ENCODE measurements at regions not wholly inside any gene's neighbourhood (a gene's known extent, or its start where the extent isn't known, plus 50 kb on each side); places are given as distances from the start of the nearest gene placed in this dataset.
"Not testable (repeated sequence)": the region's sequence is repeated elsewhere in the genome, so short reads cannot be mapped to it uniquely, and the experiment has no call there.

DNA sequence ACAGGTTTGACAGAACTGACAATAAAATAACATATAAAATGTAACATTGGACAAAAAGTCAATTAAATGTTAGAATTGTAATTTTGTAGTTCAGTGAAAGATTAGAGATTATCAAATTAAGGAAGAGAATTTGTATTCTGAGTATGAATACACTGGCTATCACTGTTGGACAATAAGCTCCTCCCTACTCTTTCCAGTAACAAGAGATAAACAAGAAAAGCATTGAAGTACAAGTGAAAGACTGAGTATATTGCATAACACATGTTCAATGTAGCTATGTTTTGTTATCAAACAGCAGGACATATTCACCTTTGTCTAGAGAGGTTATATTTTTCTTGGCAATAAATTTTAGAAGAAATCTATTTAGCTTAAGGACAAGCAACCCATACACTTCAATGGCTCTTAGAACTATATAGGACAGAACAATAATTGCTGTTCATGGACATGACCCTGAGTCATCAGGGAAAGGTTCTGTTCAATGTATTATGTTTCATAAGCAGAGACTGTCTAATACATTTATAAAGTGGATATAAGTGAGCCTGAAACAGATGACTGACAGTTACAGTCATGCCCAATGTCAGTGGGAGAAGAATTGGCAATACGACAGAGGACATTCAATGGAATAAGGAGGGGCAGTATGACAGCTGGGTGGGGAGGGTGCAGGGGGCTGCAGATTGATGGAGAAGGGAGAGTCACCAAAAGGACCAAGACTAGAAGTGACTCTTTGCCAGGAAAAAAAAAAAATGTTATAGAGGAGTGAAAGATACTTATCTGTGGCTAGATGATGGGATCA is 520.4 kb downstream of the FRK start:
- DNase-seq, result no peak

DNA sequence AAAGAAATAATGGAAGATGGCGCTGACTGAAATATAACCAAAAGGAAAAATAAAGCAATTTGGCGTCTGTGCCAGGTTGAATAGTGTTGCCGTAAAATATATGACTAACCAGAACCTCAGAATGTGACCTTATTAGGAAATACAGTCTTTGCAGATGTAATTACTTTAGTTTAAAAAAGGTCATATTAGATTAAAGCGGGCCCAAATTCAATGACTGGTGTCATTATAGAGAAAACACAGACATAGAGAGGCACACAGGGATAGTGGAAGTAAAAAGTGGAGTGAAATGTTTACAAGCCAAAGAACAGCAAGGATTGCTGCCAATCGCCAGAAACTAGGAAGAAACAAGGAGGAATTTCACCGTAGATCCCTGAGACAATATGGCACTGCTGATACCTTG is 521.2 kb downstream of the FRK start:
- DNase-seq, result no peak

GRCh38 chr6:115524821-115525220 is 535.9 kb downstream of the FRK start:
- no peak for DNase-seq

GRCh38 chr6:115521747-115522146 is 538.9 kb downstream of the FRK start:
- not testable (repeated sequence) for DNase-seq

GRCh38 chr6:115514656-115515055 is 546.0 kb downstream of the FRK start:
- no peak for DNase-seq

DNA sequence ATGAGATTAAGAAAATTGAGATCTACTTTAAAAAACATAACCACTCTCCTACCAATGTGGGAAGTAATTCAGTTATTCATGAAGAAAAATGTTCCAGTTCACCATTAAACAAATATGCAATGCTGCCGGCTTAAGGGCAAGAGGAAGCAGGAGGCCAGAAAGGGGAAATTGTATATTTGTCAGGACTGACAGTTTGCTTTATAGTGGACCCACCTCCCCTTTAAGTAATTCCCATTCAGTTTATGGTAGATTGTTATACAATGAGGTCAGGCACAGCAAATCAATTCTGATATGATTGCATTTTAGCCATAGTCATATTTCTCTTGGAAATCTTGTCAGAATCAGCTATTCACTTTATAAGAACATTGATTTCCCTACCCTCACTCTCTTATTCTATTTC is 547.8 kb downstream of the FRK start:
- no peak for DNase-seq

- DNase-seq, result no peak
Measured at GRCh38 chr6:115511771-115512170, 548.9 kb downstream of the FRK start.

GRCh38 chr6:115502432-115502831 is 558.3 kb downstream of the FRK start:
- DNase-seq, result not testable (repeated sequence)

DNA sequence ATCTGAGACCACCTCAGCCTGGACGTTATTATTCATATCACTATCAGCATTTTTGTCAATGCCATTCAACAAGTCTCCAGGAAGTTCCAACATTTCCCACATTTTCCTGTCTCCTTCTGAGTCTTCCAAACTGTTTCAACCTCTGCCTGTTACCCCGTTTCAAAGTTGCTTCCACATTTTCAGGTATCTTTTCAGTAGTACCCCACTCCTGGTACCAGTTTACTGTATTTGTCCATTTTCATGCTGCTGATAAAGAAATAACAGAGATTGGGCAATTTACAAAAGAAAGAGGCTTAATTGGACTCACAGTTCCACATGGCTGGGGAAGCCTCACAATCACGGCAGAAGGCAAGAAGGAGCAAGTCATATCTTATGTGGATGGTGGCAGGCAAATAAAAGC is 565.5 kb downstream of the FRK start:
- DNase-seq, result no peak

DNA sequence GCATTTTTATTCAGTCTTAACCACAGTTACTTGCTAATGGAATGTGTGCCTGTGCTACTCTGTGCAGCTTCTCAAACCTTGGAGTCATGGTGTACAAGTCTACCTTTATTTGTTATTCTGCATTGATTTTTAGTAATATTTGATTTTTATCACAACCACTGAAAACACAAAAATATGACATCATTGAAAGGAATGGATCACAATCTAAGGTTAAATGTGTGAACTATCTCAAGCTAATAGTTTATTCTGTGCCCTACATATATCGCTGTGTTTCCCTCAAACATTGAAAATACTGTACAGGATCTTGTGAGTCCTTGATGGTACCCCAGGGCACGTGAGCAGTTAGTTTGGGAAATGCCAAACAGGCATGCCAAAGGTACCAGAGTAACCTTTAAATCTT is 573.4 kb downstream of the FRK start:
- no peak for DNase-seq

GRCh38 chr6:115485400-115485799 is 575.3 kb downstream of the FRK start:
- peak; percentile 68 for DNase-seq

DNA sequence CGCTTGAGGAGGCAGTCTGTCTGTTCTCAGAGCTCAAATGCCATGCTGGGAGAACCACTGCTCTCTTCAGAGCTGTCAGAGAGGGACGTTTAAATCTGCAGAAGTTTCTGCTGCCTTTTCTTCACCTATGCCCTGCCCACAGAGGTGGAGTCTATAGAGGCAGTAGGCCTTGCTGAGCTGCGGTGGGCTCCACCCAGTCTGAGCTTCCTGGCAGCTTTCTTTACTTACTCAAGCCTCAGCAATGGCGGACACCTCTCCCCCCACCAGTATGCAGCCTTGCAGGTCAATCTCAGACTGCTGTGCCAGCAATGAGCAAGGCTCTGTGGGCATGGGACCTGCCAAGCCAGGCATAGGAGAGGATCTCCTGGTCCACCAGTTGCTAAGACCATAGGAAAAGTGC is 580.1 kb downstream of the FRK start:
- DNase-seq, result not testable (repeated sequence)

DNA sequence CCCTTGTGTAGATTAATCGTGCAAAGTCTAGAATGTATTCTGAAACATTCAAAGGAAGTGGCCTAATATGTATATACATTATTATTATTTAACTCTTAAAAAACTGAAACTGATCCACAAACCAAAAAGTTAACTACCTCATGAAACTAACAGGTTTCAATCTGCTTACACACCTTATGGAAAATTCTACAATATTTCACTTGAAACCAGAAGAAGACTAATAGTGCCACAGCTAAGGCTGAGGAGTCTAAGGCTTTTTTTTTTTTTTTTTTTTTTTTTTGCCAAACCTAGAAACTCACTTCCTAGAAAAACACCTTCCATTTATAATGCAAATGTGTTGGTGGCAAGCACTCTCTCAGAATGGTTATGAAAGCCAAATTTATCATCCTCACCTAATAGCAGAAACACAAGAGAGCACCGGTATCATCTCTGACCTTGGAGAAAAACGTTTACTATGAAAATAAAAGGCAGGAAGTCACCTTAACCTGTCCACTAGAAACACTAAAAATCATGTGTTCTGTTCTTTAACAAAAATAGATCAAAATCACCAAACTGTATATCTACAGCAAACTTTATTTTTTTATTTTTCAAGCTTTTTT is 586.1 kb downstream of the FRK start:
- DNase-seq, result no peak

GRCh38 chr6:115468272-115469005 is 592.3 kb downstream of the FRK start:
- DNase-seq, result no peak

- no peak for DNase-seq
Measured at GRCh38 chr6:115467726-115468125, 593.0 kb downstream of the FRK start.

GRCh38 chr6:115460913-115461312 is 599.8 kb downstream of the FRK start:
- no peak for DNase-seq

DNA sequence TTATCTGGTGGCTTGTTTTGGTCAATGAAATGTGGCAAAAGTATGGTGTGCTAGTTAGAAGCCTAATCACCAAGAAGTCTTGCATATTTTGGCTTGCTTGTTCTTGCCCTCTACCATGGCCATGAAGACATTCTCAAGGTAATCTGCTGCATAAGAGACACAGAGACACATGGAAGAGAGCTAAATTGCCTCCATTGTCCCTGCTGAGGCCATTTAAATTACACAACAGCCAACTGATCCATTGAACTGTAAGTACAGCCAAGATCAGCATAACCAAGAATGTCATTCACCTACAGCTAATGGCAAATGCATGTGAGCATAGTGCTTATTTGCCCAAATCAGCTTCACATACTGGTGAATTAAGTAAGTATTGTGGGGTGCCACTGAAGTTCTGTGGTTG is 603.8 kb downstream of the FRK start:
- DNase-seq, result no peak

DNA sequence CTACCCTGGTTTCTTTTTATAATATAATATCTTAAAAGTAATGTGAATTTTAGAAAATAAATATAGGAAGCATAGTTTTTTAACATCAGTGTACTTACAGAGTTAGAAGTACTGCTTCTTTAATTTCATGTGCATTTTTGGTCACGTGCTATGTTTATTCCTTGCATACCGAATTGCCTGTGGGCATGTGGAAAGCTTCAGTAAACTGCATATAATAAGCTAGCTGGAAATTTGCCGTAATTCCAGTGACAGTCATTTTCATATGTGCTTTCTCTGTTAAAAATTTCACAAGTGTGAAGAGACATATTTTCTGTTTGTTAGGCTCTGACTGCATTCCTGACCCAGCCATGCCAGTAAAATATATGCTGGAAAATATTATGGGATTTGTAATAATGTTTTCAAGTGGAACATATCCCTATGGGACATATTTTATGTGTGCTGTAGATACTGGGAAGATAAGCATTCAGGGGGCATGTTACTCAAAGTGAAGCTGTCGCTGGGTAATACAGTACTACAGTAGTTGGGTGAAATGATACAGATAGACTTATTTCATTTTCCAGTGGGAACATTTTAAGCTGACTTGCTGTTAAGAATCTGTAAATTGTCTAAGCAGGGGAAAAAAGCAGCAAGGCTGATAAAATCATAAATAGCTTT is 616.7 kb downstream of the FRK start:
- no peak for DNase-seq

DNA sequence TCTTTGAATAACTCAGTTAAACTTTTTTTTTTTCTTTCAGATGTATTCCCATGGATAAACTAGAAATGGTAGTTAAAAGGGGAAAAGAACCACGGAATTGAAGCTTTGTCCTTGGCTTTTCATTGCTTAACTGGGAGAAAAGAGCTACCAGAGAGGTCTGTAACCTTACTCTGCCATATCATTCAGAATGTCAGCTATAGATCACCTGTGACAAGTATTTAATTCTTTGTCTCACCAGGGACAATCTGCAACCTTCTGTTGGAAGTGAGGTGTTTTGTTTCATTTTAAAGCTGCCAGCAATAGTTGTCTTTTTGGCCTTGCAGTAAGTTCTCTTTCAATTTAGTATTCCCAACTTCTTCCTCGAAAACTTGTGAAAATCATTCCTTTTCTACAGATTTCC is 618.4 kb downstream of the FRK start:
- peak; percentile 12 for DNase-seq

GRCh38 chr6:115441651-115442050 is 619.0 kb downstream of the FRK start:
- DNase-seq, result no peak

- DNase-seq, result no peak
Measured at GRCh38 chr6:115415378-115415777, 645.3 kb downstream of the FRK start.

DNA sequence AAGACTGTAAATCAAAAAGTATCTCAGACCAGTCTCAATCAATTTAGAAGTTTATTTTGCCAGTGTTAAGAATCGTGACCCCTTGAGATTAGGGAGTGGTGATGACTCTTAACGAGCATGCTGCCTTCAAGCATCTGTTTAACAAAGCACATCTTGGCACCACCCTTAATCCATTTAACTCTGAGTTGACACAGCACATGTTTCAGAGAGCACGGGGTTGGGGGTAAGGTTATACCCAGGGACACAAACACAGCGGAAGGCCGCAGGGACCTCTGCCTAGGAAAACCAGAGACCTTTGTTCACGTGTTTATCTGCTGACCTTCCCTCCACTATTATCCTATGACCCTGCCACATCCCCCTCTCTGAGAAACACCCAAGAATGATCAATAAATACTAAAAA is 645.8 kb downstream of the FRK start:
- DNase-seq, result not testable (repeated sequence)

DNA sequence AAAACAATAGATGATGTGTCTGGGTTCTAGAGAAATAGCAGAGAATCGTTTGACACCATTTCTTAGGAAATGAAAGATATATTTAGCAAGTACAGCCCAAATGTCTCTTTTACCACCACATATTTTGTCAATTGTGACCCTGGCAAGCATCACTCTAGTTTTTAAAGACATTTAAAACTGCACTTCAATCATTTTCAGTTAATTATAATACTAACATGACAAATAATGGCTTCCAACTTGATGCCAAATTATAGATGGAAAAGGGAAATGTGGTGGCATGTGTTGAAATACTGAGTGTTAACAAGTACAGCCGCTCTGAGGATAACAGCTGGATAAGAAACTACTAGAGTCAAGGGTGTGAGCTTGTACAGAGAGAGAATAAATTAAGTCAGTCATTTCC is 648.9 kb downstream of the FRK start:
- no peak for DNase-seq

DNA sequence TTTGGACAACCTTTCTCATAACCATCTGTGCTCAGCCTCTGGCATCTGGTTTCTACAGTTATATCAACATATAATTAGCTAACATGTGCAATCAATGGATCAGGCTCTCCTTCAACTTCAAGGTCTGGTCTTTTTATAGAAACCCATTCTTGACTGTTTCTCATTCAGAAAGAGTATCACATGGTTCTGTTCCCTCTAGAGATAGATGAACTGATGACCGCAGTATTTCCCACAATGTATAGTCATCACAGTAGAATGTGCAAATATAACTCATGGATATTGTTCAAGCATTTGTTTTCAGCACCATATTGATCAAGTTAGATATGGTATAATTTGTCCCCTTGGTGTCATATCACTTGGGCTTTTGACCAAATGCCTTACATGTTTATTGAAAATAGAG is 656.2 kb downstream of the FRK start:
- DNase-seq, result no peak
